ENCODE measurements at regions not wholly inside any gene's neighbourhood (a gene's known extent, or its start where the extent isn't known, plus 50 kb on each side); places are given as distances from the start of the nearest gene placed in this dataset.

DNA sequence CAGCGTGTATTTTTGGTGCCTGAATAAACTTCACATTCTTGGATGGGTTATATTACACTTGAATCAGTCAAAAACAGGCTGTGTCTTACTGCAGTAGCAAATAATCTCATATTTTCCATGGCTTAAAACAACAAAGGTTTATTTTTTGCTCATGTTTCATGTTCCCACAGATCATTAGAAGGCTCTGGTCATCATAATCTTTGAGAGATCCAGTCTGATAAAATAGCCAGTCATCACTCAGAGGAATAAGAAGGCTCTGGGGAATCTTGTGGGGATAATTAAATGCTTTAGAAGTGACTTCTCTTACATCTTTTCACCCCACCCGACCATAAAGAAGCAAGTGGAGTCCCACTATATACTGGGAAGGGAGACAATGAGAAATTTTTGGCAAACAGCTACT, 417.7 kb downstream of the PSAT1 start:
- FAIRE-seq, result no peak
- no peaks in the 10 kb centered on the region for H4K20me1 ChIP-seq (replicated peaks in 1 of 2; ENCODE audit: control insufficient read depth in 1 of 2, insufficient read depth in 2 of 2, low read length in 2 of 2)
- no peaks in the 10 kb centered on the region for H3K9me3 ChIP-seq (ENCODE audit: insufficient read depth in 2 of 2, low read depth in 1 of 2, low read length in 1 of 2)
- no peaks in the 10 kb centered on the region for H3K23me2 ChIP-seq (ENCODE audit: low read depth, low read length)
- H3K27ac ChIP-seq (ENCODE audit: low read depth, low read length), result no peak overlapping the region
- H2BK12ac ChIP-seq (ENCODE audit: low read depth, low read length), result no peak overlapping the region
- no peaks in the 10 kb centered on the region for H3K79me1 ChIP-seq (ENCODE audit: low read depth, low read length)
- H2AK5ac ChIP-seq (ENCODE audit: low read depth, low read length), result no peak overlapping the region
- no peak for DNase-seq (ENCODE audit: low read depth in 1 of 2, low spot score in 2 of 2)
- no peak overlapping the region for H3K56ac ChIP-seq (replicated peaks; ENCODE audit: insufficient read length, low read depth, low read length)
- peaks cover 0 to 6% (median 3%) of the 10 kb centered on the region in 4 experiments; a peak in 3 of 7 replicates for H3K4me1 ChIP-seq (replicated peaks in 1 of 4; ENCODE audit: control insufficient read depth in 3 of 4, insufficient read depth in 4 of 4, low read length in 3 of 4)
- H3K27me3 ChIP-seq (replicated peaks in 1 of 4; ENCODE audit: control insufficient read depth in 3 of 4, extremely low read depth in 1 of 4, insufficient read depth in 3 of 4, low read length in 3 of 4), result no peaks in the 10 kb centered on the region
- 83% methylated on average over 2 of the region's 2 CpGs; no CpG with 5 or more reads in 1 of the 2 experiments for WGBS, 2 experiments (ENCODE audit: extremely low coverage in 1 of 2, insufficient coverage in 1 of 2, insufficient read length in 1 of 2, insufficient replicate concordance in 2 of 2, low coverage in 1 of 2, low lambda C conversion rate in 2 of 2, missing lambda C conversion rate in 1 of 2)
- H4K8ac ChIP-seq (ENCODE audit: extremely low read depth, insufficient read depth, low read length), result no peak overlapping the region
- H2BK20ac ChIP-seq (ENCODE audit: low read length), result no peak overlapping the region
- H3K79me2 ChIP-seq (ENCODE audit: control insufficient read depth in 1 of 2, insufficient read depth in 2 of 2, low read length in 2 of 2), result no peaks in the 10 kb centered on the region
- no peak overlapping the region for H3K9ac ChIP-seq (replicated peaks in 1 of 4; ENCODE audit: extremely low read depth in 1 of 4, low read depth in 3 of 4, low read length in 3 of 4)
- H4K5ac ChIP-seq (ENCODE audit: insufficient read length, low read depth, low read length), result no peak overlapping the region
- H2BK15ac ChIP-seq (ENCODE audit: low read length), result no peak overlapping the region
- H3K14ac ChIP-seq (ENCODE audit: insufficient read length), result no peak overlapping the region
- H3K4me2 ChIP-seq (ENCODE audit: insufficient read depth in 1 of 2, low read depth in 2 of 2, low read length in 2 of 2), result no peak overlapping the region
- H3K4ac ChIP-seq (replicated peaks; ENCODE audit: insufficient read length, low read depth, low read length), result no peak overlapping the region
- no peak overlapping the region for H2BK120ac ChIP-seq (replicated peaks; ENCODE audit: low read depth, low read length)
- CTCF ChIA-PET (ENCODE audit: partially characterized antibody), result interaction anchor here (0.6 to 1.5 kb wide), 2 partner anchors 25 to 112 kb away, joined by 3 to 4 read pairs; no protein-coding TSS in a partner anchor
- no peak overlapping the region for H3K4me3 ChIP-seq (ENCODE audit: extremely low read depth in 1 of 4, insufficient read depth in 2 of 4, low read depth in 3 of 4, low read length in 4 of 4)
- TF ChIP-seq JUND (IDR thresholded peaks at IDR 0.05; ENCODE audit: low read length), result no peak
- no peak for TF ChIP-seq SP1 (IDR thresholded peaks at IDR 0.05; ENCODE audit: low read depth, low read length)
- TF ChIP-seq SIX5 (IDR thresholded peaks at IDR 0.05; ENCODE audit: low read depth, low read length), result no peak
- TF ChIP-seq KDM1A (IDR thresholded peaks at IDR 0.05; ENCODE audit: borderline replicate concordance, low read length), result no peak
- TF ChIP-seq, protein P1, sequence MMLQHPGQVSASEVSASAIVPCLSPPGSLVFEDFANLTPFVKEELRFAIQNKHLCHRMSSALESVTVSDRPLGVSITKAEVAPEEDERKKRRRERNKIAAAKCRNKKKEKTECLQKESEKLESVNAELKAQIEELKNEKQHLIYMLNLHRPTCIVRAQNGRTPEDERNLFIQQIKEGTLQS (IDR thresholded peaks at IDR 0.05; ENCODE audit: insufficient read depth, low read depth, low read length), result no peak
- no peak for TF ChIP-seq SIN3A (conservative IDR thresholded peaks at IDR 0.05 in 1 of 2, IDR thresholded peaks at IDR 0.05 in 1 of 2; ENCODE audit: low read depth in 1 of 2, low read length in 2 of 2)
- no peak for TF ChIP-seq TCF12 (IDR thresholded peaks at IDR 0.05; ENCODE audit: low read depth, low read length)
- no peak for TF ChIP-seq GTF2F1 (IDR thresholded peaks at IDR 0.05; ENCODE audit: borderline replicate concordance, low read depth, low read length)
- TF ChIP-seq, protein P2, sequence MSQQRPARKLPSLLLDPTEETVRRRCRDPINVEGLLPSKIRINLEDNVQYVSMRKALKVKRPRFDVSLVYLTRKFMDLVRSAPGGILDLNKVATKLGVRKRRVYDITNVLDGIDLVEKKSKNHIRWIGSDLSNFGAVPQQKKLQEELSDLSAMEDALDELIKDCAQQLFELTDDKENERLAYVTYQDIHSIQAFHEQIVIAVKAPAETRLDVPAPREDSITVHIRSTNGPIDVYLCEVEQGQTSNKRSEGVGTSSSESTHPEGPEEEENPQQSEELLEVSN (IDR thresholded peaks at IDR 0.05), result no peak
- no peak for TF ChIP-seq YY1 (IDR thresholded peaks at IDR 0.05; ENCODE audit: low read depth, low read length)
- TF ChIP-seq CBX5 (IDR thresholded peaks at IDR 0.05; ENCODE audit: low read depth, low read length), result no peak
- TF ChIP-seq, protein P3, sequence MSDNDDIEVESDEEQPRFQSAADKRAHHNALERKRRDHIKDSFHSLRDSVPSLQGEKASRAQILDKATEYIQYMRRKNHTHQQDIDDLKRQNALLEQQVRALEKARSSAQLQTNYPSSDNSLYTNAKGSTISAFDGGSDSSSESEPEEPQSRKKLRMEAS (IDR thresholded peaks at IDR 0.05), result no peak
- no peak for TF ChIP-seq SP4 (IDR thresholded peaks at IDR 0.05; ENCODE audit: low read length)
- no peak for TF ChIP-seq RAD21 (IDR thresholded peaks at IDR 0.05 in 1 of 2, conservative IDR thresholded peaks at IDR 0.05 in 1 of 2; ENCODE audit: low read depth in 2 of 2, low read length in 2 of 2)
- H3K23ac ChIP-seq (ENCODE audit: insufficient read length), result no peak overlapping the region
- H2BK5ac ChIP-seq (ENCODE audit: low read depth, low read length), result no peak overlapping the region
- no peak overlapping the region for H3K18ac ChIP-seq (ENCODE audit: extremely low read depth, low read length)
- H4K91ac ChIP-seq (replicated peaks; ENCODE audit: insufficient read length, low read length), result no peak overlapping the region
- H3K36me3 ChIP-seq (ENCODE audit: control insufficient read depth in 2 of 4, insufficient read depth in 4 of 4, low read length in 3 of 4), result no peaks in the 10 kb centered on the region
- POLR2A ChIA-PET (ENCODE audit: partially characterized antibody), result no interaction called here
- H2AFZ ChIP-seq (ENCODE audit: low read length), result no peak overlapping the region
